HEK293 (cell line): ENCODE measurements at regions not wholly inside any gene's neighbourhood (a gene's known extent, or its start where the extent isn't known, plus 50 kb on each side); places are given as distances from the start of the nearest gene placed in this dataset.

ENCODE experiments used
- CTCF ChIA-PET: fragments of 350-600 bp; formaldehyde crosslinking; extraction: SDS; loops from one replicate; lab custom pipeline; 2021; ENCODE audit warnings: antibody characterized with exemption; lab: Yijun Ruan, JAX
- POLR2A ChIA-PET: fragments of 300-600 bp; formaldehyde crosslinking; extraction: SDS; loops from one replicate; lab custom pipeline; 2020; ENCODE audit warnings: antibody characterized with exemption, inconsistent platforms; lab: Yijun Ruan, JAX
- H3K27ac ChIP-seq: fragments of 200-500 bp; sonication (Bioruptor generic); 2 replicates; pipeline ENCODE4 v1.5.1; 2014; ENCODE audit warnings: low read depth, low read length, control low read depth, inconsistent platforms; ENCODE audit errors: extremely low read depth
- H3K36me3 ChIP-seq, 2 experiments: fragments of 200-500 bp in 1 of 2; sonication (Bioruptor generic) in 1 of 2; 1 replicate in 1 of 2; 2 replicates in 1 of 2; pipeline ENCODE4 v1.5.1; 2014 to 2017; ENCODE audit warnings: inconsistent platforms in 2 of 2, low read length in 2 of 2; ENCODE audit not compliant: control insufficient read depth in 2 of 2, insufficient read depth in 1 of 2
- H3K4me1 ChIP-seq: fragments of 200-500 bp; sonication (Bioruptor generic); 2 replicates; pipeline ENCODE4 v1.5.1; 2014; ENCODE audit warnings: mild to moderate bottlenecking, low read length, inconsistent platforms; ENCODE audit not compliant: control insufficient read depth, insufficient read depth
- H3K4me3 ChIP-seq: 2 replicates; pipeline ENCODE4 v1.5.1; 2011; ENCODE audit warnings: low read depth, mild to moderate bottlenecking, control low read depth, low read length, moderate library complexity
- H3K9me3 ChIP-seq: fragments of 200-500 bp; sonication (Bioruptor generic); 2 replicates; pipeline ENCODE4 v1.5.1; 2014; ENCODE audit warnings: low read depth, low read length, inconsistent platforms; ENCODE audit not compliant: control insufficient read depth, insufficient read depth
- GFI1B ChIP-seq: fragments of 450-650 bp; formaldehyde crosslinking; IDR thresholded peaks from 2 replicates; pipeline ENCODE4 v1.5.1; 2016; ENCODE audit warnings: missing biosample characterization, missing genetic modification characterization
- GLIS1 ChIP-seq: fragments of 450-650 bp; formaldehyde crosslinking; IDR thresholded peaks from 2 replicates; pipeline ENCODE4 v1.5.1; 2016; ENCODE audit warnings: missing biosample characterization, missing genetic modification characterization
- GLIS2 ChIP-seq: fragments of 450-650 bp; formaldehyde crosslinking; IDR thresholded peaks from 2 replicates; pipeline ENCODE4 v1.5.1; 2016; ENCODE audit warnings: missing biosample characterization, missing genetic modification characterization
- HIC1 ChIP-seq: fragments of 450-650 bp; formaldehyde crosslinking; IDR thresholded peaks from 2 replicates; pipeline ENCODE4 v1.5.1; 2016; ENCODE audit warnings: missing biosample characterization, missing genetic modification characterization
- KLF1 ChIP-seq: fragments of 450-650 bp; formaldehyde crosslinking; IDR thresholded peaks from 2 replicates; pipeline ENCODE4 v1.5.1; 2016; ENCODE audit warnings: missing biosample characterization, missing genetic modification characterization
- SCRT2 ChIP-seq: fragments of 450-650 bp; formaldehyde crosslinking; IDR thresholded peaks from 2 replicates; pipeline ENCODE4 v1.5.1; 2016; ENCODE audit warnings: missing biosample characterization, missing genetic modification characterization
- ZBTB21 ChIP-seq: fragments of 450-650 bp; formaldehyde crosslinking; IDR thresholded peaks from 2 replicates; pipeline ENCODE4 v1.5.1; 2017; ENCODE audit warnings: missing biosample characterization, missing genetic modification characterization
- ZNF10 ChIP-seq: fragments of 450-650 bp; formaldehyde crosslinking; IDR thresholded peaks from 2 replicates; pipeline ENCODE4 v1.5.1; 2017; ENCODE audit warnings: missing biosample characterization, missing genetic modification characterization
- ZNF248 ChIP-seq: fragments of 450-650 bp; formaldehyde crosslinking; IDR thresholded peaks from 2 replicates; pipeline ENCODE4 v1.5.1; 2017; ENCODE audit warnings: missing biosample characterization, missing genetic modification characterization
- ZNF292 ChIP-seq: fragments of 450-650 bp; formaldehyde crosslinking; IDR thresholded peaks from 2 replicates; pipeline ENCODE4 v1.5.1; 2016; ENCODE audit warnings: low read depth, missing biosample characterization, missing genetic modification characterization, borderline replicate concordance
- ZNF362 ChIP-seq: fragments of 450-650 bp; formaldehyde crosslinking; IDR thresholded peaks from 2 replicates; pipeline ENCODE4 v1.5.1; 2016; ENCODE audit warnings: missing biosample characterization, missing genetic modification characterization
- ZNF391 ChIP-seq: fragments of 450-650 bp; formaldehyde crosslinking; IDR thresholded peaks from 2 replicates; pipeline ENCODE4 v1.5.1; 2016; ENCODE audit warnings: low read depth, missing biosample characterization, missing genetic modification characterization, borderline replicate concordance
- ZNF544 ChIP-seq: fragments of 450-650 bp; formaldehyde crosslinking; IDR thresholded peaks from 2 replicates; pipeline ENCODE4 v1.5.0; 2017; ENCODE audit warnings: missing biosample characterization, missing genetic modification characterization
- ZNF664 ChIP-seq: fragments of 450-650 bp; formaldehyde crosslinking; IDR thresholded peaks from 2 replicates; pipeline ENCODE4 v1.5.1; 2016; ENCODE audit warnings: missing biosample characterization, missing genetic modification characterization
- ZNF692 ChIP-seq: fragments of 450-650 bp; formaldehyde crosslinking; IDR thresholded peaks from 2 replicates; pipeline ENCODE4 v1.5.1; 2016; ENCODE audit warnings: missing biosample characterization, missing genetic modification characterization
- ZSCAN4 ChIP-seq: fragments of 450-650 bp; formaldehyde crosslinking; IDR thresholded peaks from 2 replicates; pipeline ENCODE4 v1.5.1; 2017; ENCODE audit warnings: missing biosample characterization, missing genetic modification characterization
- TF ChIP-seq, protein P1 (sequence below): fragments of 450-650 bp; formaldehyde crosslinking; conservative IDR thresholded peaks from 2 replicates; pipeline ENCODE4 v1.5.1; 2016; ENCODE audit warnings: low read depth, missing biosample characterization, missing genetic modification characterization
- TF ChIP-seq, protein P2 (sequence below): fragments of 450-650 bp; formaldehyde crosslinking; IDR thresholded peaks from 2 replicates; pipeline ENCODE4 v1.5.1; 2016; ENCODE audit warnings: missing biosample characterization, missing genetic modification characterization

GRCh38 chr1:8244304-8244703 lies 73.6 kb upstream of the SLC45A1 start:
- CTCF ChIA-PET = no interaction called here
- no peaks in the 10 kb centered on the region for H3K9me3 ChIP-seq
- H3K4me1 ChIP-seq = no peaks in the 10 kb centered on the region
- H3K36me3 ChIP-seq = no peaks in the 10 kb centered on the region
- TF ChIP-seq SCRT2 (tag by site-specific recombination) (no peak), GLIS2 (tag by site-specific recombination) (no peak), ZNF391 (tag by site-specific recombination) (no peak), ZNF362 (tag by site-specific recombination) (no peak), GLIS1 (tag by site-specific recombination) (no peak), HIC1 (no peak), GFI1B (no peak), ZNF248 (no peak), ZBTB21 (tag by site-specific recombination) (no peak), KLF1 (tag by site-specific recombination) (no peak), ZNF692 (no peak), ZNF292 (no peak), ZNF664 (tag by site-specific recombination) (no peak), ZNF10 (tag by site-specific recombination) (no peak), ZNF544 (tag by site-specific recombination) (no peak), ZSCAN4 (tag by site-specific recombination) (no peak)
- TF ChIP-seq, protein P1, sequence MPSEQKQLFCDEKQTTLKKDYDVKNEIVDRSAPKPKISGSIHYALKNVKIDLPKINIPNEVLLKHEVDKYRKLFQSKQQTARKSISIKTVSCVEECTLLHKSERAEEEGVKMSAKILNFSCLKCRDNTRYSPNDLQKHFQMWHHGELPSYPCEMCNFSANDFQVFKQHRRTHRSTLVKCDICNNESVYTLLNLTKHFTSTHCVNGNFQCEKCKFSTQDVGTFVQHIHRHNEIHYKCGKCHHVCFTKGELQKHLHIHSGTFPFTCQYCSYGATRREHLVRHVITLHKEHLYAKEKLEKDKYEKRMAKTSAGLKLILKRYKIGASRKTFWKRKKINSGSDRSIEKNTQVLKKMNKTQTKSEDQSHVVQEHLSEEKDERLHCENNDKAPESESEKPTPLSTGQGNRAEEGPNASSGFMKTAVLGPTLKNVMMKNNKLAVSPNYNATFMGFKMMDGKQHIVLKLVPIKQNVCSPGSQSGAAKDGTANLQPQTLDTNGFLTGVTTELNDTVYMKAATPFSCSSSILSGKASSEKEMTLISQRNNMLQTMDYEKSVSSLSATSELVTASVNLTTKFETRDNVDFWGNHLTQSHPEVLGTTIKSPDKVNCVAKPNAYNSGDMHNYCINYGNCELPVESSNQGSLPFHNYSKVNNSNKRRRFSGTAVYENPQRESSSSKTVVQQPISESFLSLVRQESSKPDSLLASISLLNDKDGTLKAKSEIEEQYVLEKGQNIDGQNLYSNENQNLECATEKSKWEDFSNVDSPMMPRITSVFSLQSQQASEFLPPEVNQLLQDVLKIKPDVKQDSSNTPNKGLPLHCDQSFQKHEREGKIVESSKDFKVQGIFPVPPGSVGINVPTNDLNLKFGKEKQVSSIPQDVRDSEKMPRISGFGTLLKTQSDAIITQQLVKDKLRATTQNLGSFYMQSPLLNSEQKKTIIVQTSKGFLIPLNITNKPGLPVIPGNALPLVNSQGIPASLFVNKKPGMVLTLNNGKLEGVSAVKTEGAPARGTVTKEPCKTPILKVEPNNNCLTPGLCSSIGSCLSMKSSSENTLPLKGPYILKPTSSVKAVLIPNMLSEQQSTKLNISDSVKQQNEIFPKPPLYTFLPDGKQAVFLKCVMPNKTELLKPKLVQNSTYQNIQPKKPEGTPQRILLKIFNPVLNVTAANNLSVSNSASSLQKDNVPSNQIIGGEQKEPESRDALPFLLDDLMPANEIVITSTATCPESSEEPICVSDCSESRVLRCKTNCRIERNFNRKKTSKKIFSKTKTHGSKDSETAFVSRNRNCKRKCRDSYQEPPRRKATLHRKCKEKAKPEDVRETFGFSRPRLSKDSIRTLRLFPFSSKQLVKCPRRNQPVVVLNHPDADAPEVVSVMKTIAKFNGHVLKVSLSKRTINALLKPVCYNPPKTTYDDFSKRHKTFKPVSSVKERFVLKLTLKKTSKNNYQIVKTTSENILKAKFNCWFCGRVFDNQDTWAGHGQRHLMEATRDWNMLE = no peak
- TF ChIP-seq, protein P2, sequence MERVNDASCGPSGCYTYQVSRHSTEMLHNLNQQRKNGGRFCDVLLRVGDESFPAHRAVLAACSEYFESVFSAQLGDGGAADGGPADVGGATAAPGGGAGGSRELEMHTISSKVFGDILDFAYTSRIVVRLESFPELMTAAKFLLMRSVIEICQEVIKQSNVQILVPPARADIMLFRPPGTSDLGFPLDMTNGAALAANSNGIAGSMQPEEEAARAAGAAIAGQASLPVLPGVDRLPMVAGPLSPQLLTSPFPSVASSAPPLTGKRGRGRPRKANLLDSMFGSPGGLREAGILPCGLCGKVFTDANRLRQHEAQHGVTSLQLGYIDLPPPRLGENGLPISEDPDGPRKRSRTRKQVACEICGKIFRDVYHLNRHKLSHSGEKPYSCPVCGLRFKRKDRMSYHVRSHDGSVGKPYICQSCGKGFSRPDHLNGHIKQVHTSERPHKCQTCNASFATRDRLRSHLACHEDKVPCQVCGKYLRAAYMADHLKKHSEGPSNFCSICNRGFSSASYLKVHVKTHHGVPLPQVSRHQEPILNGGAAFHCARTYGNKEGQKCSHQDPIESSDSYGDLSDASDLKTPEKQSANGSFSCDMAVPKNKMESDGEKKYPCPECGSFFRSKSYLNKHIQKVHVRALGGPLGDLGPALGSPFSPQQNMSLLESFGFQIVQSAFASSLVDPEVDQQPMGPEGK = no peak
- H3K4me3 ChIP-seq = no peak overlapping the region
- no peak overlapping the region for H3K27ac ChIP-seq
- POLR2A ChIA-PET = no interaction called here
